ENCODE measurements at regions not wholly inside any gene's neighbourhood (a gene's known extent, or its start where the extent isn't known, plus 50 kb on each side); places are given as distances from the start of the nearest gene placed in this dataset.

- intact Hi-C loops (cut with micrococcal nuclease), result no loop called here
- Mint-ChIP-seq H3K27ac (no peak overlapping the region), H3K27me3 (peaks cover 9% of the 10 kb centered on the region), H3K4me3 (no peak overlapping the region), H3K4me1 (ENCODE audit: low read depth) (no peaks in the 10 kb centered on the region), H3K9me3 (no peaks in the 10 kb centered on the region), H3K36me3 (no peaks in the 10 kb centered on the region)
- no peak for DNase-seq
- POLR2A ChIA-PET, result no interaction called here
- CTCF ChIA-PET, result no interaction called here
These were observed 202.0 kb upstream of the IL12A start for GRCh38 chr3:159786489-159787177.

- ChIA-PET POLR2A (no interaction called here), CTCF (interaction anchor here (0.7 kb wide), 1 partner anchor 275 kb away, joined by 3 read pairs; no protein-coding TSS in a partner anchor)
- no peaks in the 10 kb centered on the region for H3K9me3 Mint-ChIP-seq
- intact Hi-C loops (cut with micrococcal nuclease), result no loop called here
- H3K27ac Mint-ChIP-seq, result no peak overlapping the region
- no peak overlapping the region for H3K4me3 Mint-ChIP-seq
- no peaks in the 10 kb centered on the region for H3K36me3 Mint-ChIP-seq
- DNase-seq, result no peak
- no peaks in the 10 kb centered on the region for H3K4me1 Mint-ChIP-seq (ENCODE audit: low read depth)
- peaks cover 9% of the 10 kb centered on the region for H3K27me3 Mint-ChIP-seq
These were observed 201.5 kb upstream of the IL12A start for GRCh38 chr3:159787178-159787574.

- no peaks in the 10 kb centered on the region for H3K9me3 Mint-ChIP-seq
- no peak overlapping the region for H3K27ac Mint-ChIP-seq
- H3K36me3 Mint-ChIP-seq, result no peaks in the 10 kb centered on the region
- no peaks in the 10 kb centered on the region for H3K4me1 Mint-ChIP-seq (ENCODE audit: low read depth)
- no peak for DNase-seq
- ChIA-PET CTCF (interaction anchor here (0.7 kb wide), 1 partner anchor 274 kb away, joined by 3 read pairs; no protein-coding TSS in a partner anchor), POLR2A (no interaction called here)
- H3K27me3 Mint-ChIP-seq, result peaks cover 9% of the 10 kb centered on the region
- H3K4me3 Mint-ChIP-seq, result no peak overlapping the region
- intact Hi-C loops (cut with micrococcal nuclease), result no loop called here
These were observed 200.8 kb upstream of the IL12A start for GRCh38 chr3:159787794-159788205.

GRCh38 chr3:159788291-159788690 lies 200.3 kb upstream of the IL12A start:
- DNase-seq, result no peak
- Mint-ChIP-seq H3K36me3 (no peaks in the 10 kb centered on the region), H3K27me3 (peaks cover 9% of the 10 kb centered on the region), H3K9me3 (no peaks in the 10 kb centered on the region), H3K4me3 (no peak overlapping the region), H3K27ac (no peak overlapping the region), H3K4me1 (ENCODE audit: low read depth) (no peaks in the 10 kb centered on the region)
- POLR2A ChIA-PET, result no interaction called here
- CTCF ChIA-PET, result no interaction called here
- intact Hi-C loops (cut with micrococcal nuclease), result no loop called here

- Mint-ChIP-seq H3K4me1 (ENCODE audit: low read depth) (no peaks in the 10 kb centered on the region), H3K4me3 (no peak overlapping the region), H3K27ac (no peak overlapping the region), H3K9me3 (no peaks in the 10 kb centered on the region), H3K36me3 (no peaks in the 10 kb centered on the region), H3K27me3 (peaks cover 9% of the 10 kb centered on the region)
- ChIA-PET CTCF (no interaction called here), POLR2A (no interaction called here)
- intact Hi-C loops (cut with micrococcal nuclease), result no loop called here
- DNase-seq, result no peak
These were observed 199.6 kb upstream of the IL12A start for GRCh38 chr3:159789017-159789416.

- Mint-ChIP-seq H3K36me3 (no peaks in the 10 kb centered on the region), H3K27ac (no peak overlapping the region), H3K9me3 (no peaks in the 10 kb centered on the region), H3K4me3 (no peak overlapping the region), H3K4me1 (ENCODE audit: low read depth) (no peaks in the 10 kb centered on the region), H3K27me3 (peaks cover 9% of the 10 kb centered on the region)
- intact Hi-C loops (cut with micrococcal nuclease), result no loop called here
- DNase-seq, result no peak
- CTCF ChIA-PET, result no interaction called here
- POLR2A ChIA-PET, result no interaction called here
These were observed 198.6 kb upstream of the IL12A start for GRCh38 chr3:159789742-159790635.

- ChIA-PET POLR2A (no interaction called here), CTCF (no interaction called here)
- no peaks in the 10 kb centered on the region for H3K36me3 Mint-ChIP-seq
- H3K27ac Mint-ChIP-seq, result no peak overlapping the region
- no peak for DNase-seq
- no peaks in the 10 kb centered on the region for H3K4me1 Mint-ChIP-seq (ENCODE audit: low read depth)
- H3K27me3 Mint-ChIP-seq, result peaks cover 10% of the 10 kb centered on the region
- no peaks in the 10 kb centered on the region for H3K9me3 Mint-ChIP-seq
- no peak overlapping the region for H3K4me3 Mint-ChIP-seq
- intact Hi-C loops (cut with micrococcal nuclease), result no loop called here
These were observed 197.3 kb upstream of the IL12A start for GRCh38 chr3:159791336-159791735.

- peaks cover 8% of the 10 kb centered on the region for H3K27me3 Mint-ChIP-seq
- no peaks in the 10 kb centered on the region for H3K9me3 Mint-ChIP-seq
- intact Hi-C loops (cut with micrococcal nuclease), result no loop called here
- no peak overlapping the region for H3K4me3 Mint-ChIP-seq
- ChIA-PET CTCF (no interaction called here), POLR2A (no interaction called here)
- no peak overlapping the region for H3K27ac Mint-ChIP-seq
- DNase-seq, result no peak
- H3K4me1 Mint-ChIP-seq (ENCODE audit: low read depth), result no peaks in the 10 kb centered on the region
- H3K36me3 Mint-ChIP-seq, result no peaks in the 10 kb centered on the region
These were observed 196.6 kb upstream of the IL12A start for GRCh38 chr3:159792070-159792469.

- ChIA-PET CTCF (no interaction called here), POLR2A (no interaction called here)
- H3K9me3 Mint-ChIP-seq, result no peaks in the 10 kb centered on the region
- peaks cover 2% of the 10 kb centered on the region for H3K27me3 Mint-ChIP-seq
- no peak overlapping the region for H3K4me3 Mint-ChIP-seq
- H3K27ac Mint-ChIP-seq, result no peak overlapping the region
- intact Hi-C loops (cut with micrococcal nuclease), result no loop called here
- H3K4me1 Mint-ChIP-seq (ENCODE audit: low read depth), result no peaks in the 10 kb centered on the region
- no peak for DNase-seq
- no peaks in the 10 kb centered on the region for H3K36me3 Mint-ChIP-seq
These were observed 193.6 kb upstream of the IL12A start for GRCh38 chr3:159795042-159795441.

- no peak for DNase-seq
- Mint-ChIP-seq H3K9me3 (no peaks in the 10 kb centered on the region), H3K27ac (no peak overlapping the region), H3K4me3 (no peak overlapping the region), H3K27me3 (peaks cover 2% of the 10 kb centered on the region), H3K4me1 (ENCODE audit: low read depth) (no peaks in the 10 kb centered on the region), H3K36me3 (no peaks in the 10 kb centered on the region)
- intact Hi-C loops (cut with micrococcal nuclease), result no loop called here
- ChIA-PET POLR2A (no interaction called here), CTCF (no interaction called here)
These were observed 192.9 kb upstream of the IL12A start for GRCh38 chr3:159795681-159796175.

- Mint-ChIP-seq H3K4me1 (ENCODE audit: low read depth) (no peaks in the 10 kb centered on the region), H3K36me3 (no peaks in the 10 kb centered on the region), H3K9me3 (no peaks in the 10 kb centered on the region), H3K4me3 (no peak overlapping the region), H3K27ac (no peak overlapping the region), H3K27me3 (peaks cover 2% of the 10 kb centered on the region)
- ChIA-PET CTCF (no interaction called here), POLR2A (no interaction called here)
- intact Hi-C loops (cut with micrococcal nuclease), result no loop called here
- no peak for DNase-seq
These were observed 192.4 kb upstream of the IL12A start for GRCh38 chr3:159796226-159796625.

GRCh38 chr3:159796744-159797143 lies 191.9 kb upstream of the IL12A start:
- DNase-seq, result no peak
- POLR2A ChIA-PET, result no interaction called here
- intact Hi-C loops (cut with micrococcal nuclease), result no loop called here
- Mint-ChIP-seq H3K36me3 (no peaks in the 10 kb centered on the region), H3K27me3 (peaks cover 2% of the 10 kb centered on the region), H3K4me3 (no peak overlapping the region), H3K9me3 (no peaks in the 10 kb centered on the region), H3K4me1 (ENCODE audit: low read depth) (no peaks in the 10 kb centered on the region), H3K27ac (no peak overlapping the region)
- CTCF ChIA-PET, result no interaction called here

- peaks cover 2% of the 10 kb centered on the region for H3K27me3 Mint-ChIP-seq
- H3K27ac Mint-ChIP-seq, result no peak overlapping the region
- no peak overlapping the region for H3K4me3 Mint-ChIP-seq
- H3K9me3 Mint-ChIP-seq, result no peaks in the 10 kb centered on the region
- intact Hi-C loops (cut with micrococcal nuclease), result no loop called here
- POLR2A ChIA-PET, result no interaction called here
- no peaks in the 10 kb centered on the region for H3K36me3 Mint-ChIP-seq
- no peak for DNase-seq
- CTCF ChIA-PET, result interaction anchor here (0.7 to 1.5 kb wide), 3 partner anchors 14 to 191 kb away, joined by 3 read pairs; partner anchors contain the start of gene IL12A
- no peaks in the 10 kb centered on the region for H3K4me1 Mint-ChIP-seq (ENCODE audit: low read depth)
These were observed 190.9 kb upstream of the IL12A start for GRCh38 chr3:159797771-159798170.

Data from activated CD4-positive, alpha-beta memory T cell treated with anti-CD3 and anti-CD28 coated beads for 36 hours (primary cell).